GM18867 (cell line): ENCODE measurements at regions not wholly inside any gene's neighbourhood (a gene's known extent, or its start where the extent isn't known, plus 50 kb on each side); places are given as distances from the start of the nearest gene placed in this dataset.

Experiments used
- ATAC-seq: cut with Tn5 transposase; IDR thresholded peaks from one replicate; pipeline ENCODE4 v1.9.1; 2021; ENCODE audit warnings: mild to moderate bottlenecking, moderate library complexity; ENCODE audit not compliant: unreplicated experiment

GRCh38 chr4:106773076-106773905 is 262.8 kb downstream of the DKK2 start:
- ATAC-seq: no peak

DNA sequence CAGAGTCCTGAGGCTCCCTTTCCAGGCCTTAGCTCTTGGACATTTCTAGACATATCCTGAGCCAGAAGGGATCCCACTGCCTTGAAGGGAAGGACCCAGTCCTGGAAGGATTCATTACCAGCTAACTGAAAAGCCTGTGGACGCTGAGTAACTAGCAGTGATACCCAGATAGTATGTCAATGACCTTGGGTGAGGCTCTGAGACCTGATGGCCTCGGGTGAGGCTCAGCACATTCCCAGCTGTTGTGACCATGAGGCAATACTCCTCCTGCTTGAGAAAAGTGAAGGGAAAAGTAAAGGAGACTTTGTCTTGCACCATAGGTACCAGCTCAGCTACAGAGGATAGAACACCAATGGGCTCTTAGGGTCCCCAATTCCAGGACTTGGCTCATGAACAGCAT is 268.1 kb downstream of the DKK2 start:
- ATAC-seq: no peak

DNA sequence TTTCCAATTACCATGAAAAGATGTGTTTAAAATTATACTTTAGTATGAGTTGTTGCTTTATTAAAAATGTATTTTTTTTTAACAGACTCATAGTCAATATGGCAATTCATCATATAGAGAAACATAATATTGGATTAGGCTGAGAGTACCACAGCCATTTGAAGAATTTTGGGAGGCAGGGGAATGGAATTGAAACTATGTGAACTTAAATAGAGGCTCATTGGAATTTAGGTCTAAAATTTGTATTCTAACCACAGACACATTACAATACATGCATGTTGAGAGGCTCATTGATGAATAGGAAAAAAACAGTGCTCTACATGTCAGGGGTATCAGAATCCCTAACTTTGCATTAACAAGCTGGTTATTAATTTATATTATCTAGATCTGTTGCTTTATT is 269.6 kb downstream of the DKK2 start:
- no peak for ATAC-seq

GRCh38 chr4:106764774-106765173 is 271.3 kb downstream of the DKK2 start:
- no peak for ATAC-seq

- no peak for ATAC-seq
Measured at GRCh38 chr4:106762666-106763443, 273.3 kb downstream of the DKK2 start.

DNA sequence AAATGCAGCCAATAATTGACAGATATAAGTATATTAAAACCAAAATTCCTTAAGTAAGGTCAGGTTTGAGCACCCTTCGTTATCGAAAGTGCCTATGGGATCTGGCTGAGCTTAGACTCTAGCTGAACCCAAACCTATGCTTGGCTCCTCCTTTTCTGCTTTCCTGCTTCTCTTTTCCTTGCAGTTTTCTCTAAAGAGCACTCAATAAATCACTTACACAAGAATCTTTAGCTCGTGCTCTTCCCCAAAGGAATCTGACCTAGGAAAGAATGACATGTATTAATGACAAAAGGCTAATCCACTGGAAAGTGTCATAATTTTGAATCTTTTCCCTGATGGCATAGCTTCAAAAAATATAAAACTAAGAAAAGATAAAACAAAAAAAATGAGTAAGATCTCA is 282.7 kb downstream of the DKK2 start:
- ATAC-seq: no peak

DNA sequence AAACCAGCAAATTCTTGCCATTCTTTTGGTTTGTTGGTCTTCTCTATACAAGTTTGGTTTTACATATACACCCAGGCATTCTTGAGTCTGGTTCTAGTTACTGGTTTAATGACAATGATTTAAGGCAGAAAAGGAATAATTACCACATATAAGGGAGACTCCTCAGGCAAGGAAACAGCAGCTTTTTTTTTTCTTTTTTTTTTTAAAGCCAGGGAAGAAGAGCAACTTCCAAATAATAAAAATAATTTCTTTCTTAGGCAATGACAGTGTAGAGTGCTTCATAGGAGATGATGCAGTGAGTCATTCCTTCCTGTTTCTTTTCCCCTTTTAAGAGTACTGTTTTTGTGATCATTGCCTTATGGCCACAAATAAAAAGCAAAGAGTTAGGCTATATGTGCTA is 289.7 kb downstream of the DKK2 start:
- no peak for ATAC-seq

DNA sequence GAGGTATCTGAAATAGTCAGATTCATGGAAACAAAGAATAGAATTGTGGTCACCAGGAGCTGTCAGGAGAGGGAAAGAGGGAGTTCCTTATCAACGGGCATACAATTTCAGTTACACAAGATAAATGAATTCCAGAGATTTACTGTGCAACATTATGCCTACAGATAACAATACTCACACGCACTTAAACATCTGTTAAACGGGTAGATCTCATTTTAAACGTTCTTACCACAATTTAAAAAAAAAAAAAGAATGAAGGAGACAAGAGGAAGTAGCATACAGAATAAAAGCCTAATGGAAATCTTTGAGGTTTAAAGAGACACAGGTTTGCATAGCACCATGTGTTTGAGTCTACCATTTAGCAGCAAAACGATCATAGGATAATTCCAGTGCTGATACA is 298.0 kb downstream of the DKK2 start:
- no peak for ATAC-seq

DNA sequence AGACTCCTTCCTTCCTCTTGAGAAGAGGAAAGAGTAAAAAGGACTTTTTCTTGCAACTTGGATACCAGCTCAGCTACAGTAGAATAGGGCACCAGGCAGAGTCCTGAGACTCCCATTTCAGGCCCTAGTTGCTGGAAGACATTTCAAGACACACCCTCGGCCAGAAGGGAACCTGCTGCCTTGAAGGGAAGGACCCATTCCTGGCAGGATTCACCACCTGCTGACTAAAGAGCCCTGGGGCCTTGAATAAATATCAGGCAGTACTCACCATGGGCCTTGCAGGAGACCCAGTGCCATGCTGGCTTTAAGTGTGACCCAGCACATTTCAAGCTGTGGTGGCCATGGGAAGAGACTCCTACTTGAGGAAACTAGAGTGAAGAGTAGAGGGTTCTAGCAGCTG is 317.6 kb downstream of the DKK2 start:
- no peak for ATAC-seq

DNA sequence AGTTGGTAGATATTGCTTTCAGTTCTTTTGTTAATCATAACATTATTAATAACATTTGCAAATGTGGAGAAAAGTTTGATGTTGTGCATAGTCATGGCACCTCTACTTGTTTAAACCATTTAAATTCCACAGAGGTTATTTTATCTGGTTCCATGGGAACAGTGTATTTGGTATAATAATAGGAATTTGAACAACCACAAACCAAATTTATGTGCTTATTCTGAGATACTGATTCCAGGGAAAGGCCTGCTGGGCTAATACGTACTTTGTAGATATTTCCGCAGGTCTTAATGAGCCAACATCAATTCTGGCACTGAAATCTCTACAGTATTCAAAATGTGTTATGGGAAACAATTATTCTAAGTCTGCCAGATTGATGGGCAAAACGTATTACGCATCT is 319.0 kb downstream of the DKK2 start:
- no peak for ATAC-seq

DNA sequence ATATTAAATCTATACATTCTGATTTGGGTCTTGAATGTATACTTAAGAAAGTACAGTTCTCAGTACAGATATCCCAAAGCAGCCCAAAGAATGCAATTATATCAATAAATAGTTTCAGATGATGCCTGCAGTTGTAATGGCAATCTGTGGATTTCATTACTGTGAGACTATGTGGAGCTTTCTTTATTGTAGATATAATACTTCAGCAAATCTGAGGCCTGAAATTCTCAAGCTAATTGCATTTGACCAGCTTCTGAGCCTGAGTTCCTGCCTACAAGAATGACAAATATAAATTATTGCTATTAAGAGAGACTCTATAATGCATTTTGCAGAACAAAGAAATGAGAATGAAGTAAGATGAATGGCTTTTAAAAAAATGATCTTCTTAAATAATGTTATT is 320.3 kb downstream of the DKK2 start:
- ATAC-seq: no peak

DNA sequence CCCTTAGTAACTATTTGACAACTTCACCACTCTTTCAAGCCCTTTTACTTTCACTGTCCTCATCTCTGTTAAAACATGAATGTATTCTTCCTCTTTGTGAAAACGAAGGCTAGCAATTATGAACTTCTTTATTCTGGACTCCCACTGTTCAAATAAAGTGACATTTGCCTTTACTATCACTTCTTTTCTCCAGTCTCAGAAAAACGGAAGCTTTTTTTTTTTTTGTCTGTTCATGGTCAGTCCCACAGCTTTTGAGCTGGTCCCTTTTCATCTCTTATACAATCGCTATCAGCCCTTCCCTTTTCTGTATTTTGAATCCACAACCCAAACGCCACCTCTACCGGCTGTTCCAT is 327.7 kb downstream of the DKK2 start:
- no peak for ATAC-seq

GRCh38 chr4:106707776-106708463 is 328.2 kb downstream of the DKK2 start:
- ATAC-seq: no peak

- no peak for ATAC-seq
Measured at GRCh38 chr4:106704253-106704870, 331.8 kb downstream of the DKK2 start.

GRCh38 chr4:106700321-106700720 is 331.7 kb upstream of the GIMD1 start:
- no peak for ATAC-seq

DNA sequence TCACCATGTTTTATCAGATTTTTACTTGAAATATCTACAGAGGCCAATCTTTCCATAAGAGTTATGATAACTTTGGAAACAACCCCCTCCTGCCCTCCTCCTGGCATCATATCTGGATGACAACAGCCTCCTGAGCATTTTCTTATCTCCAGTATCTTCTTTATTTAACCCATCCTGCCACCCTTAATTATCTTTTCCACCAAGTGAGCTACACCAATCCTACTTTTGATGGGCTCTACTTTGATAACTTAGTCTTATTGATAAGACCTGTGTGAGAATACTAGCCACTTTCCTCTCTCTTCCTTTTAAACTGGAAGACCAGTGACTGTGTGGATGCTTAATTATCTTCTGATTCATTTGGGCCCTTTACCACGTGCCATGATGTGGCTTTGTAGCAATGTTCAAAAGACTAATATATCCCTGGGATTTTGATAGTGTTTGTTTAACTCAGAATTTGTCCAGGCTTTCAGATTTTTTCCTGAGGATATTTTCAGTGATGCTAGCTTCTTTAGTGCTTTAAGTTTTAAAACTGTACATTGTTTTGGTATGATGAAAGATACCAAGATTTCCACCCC is 330.1 kb upstream of the GIMD1 start:
- ATAC-seq: no peak

DNA sequence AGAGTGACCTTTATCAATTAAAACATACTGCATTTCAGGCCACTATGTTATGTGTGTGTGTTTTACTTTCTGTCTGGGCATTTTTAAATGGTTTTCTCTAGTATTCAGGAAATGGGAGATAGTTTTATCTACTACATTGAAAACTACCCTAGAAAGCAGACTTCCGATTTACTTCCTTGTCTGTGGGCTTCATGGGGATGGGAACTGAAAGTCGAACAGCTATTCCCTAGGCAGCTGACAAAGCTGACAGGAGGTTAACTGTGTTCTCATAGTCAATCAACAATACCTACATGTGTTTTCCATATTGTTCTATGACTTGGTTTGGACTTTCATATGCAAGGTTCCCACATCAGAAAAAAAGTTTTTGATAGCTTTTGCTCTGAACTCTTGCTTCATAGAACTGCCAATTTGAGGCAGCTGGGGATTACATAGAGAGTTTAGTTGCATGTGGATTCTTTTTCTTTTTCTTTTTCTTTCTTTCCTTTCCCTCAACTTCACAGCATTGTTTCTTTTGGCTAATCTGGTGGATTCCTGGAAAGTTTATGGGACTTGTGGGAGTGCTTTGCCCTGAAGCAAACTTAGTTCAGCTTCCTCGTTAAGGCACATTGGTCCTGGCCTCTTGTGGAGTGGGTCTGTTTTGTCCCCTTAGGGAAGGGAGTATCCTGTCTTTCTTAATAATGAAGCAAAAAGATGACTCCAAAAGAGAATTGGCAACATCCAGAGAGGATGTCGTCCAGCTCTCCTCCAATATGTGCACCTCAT is 327.1 kb upstream of the GIMD1 start:
- no peak for ATAC-seq

- no peak for ATAC-seq
Measured at GRCh38 chr4:106694232-106694631, 325.7 kb upstream of the GIMD1 start.

- no peak for ATAC-seq
Measured at GRCh38 chr4:106691749-106692148, 323.2 kb upstream of the GIMD1 start.

GRCh38 chr4:106690487-106690886 is 321.9 kb upstream of the GIMD1 start:
- no peak for ATAC-seq
